GM12875 (cell line): ENCODE measurements at regions not wholly inside any gene's neighbourhood (a gene's known extent, or its start where the extent isn't known, plus 50 kb on each side); places are given as distances from the start of the nearest gene placed in this dataset.

Experiments used
- H3K4me3 ChIP-seq: one replicate; pipeline ENCODE4 v1.5.1; 2011; ENCODE audit warnings: low read depth, low read length, control low read depth
- TF ChIP-seq, protein P1 (sequence below): IDR thresholded peaks from 2 replicates; pipeline ENCODE4 v1.5.1; 2011; ENCODE audit warnings: low read depth, mild to moderate bottlenecking, control low read depth, inconsistent platforms, low read length, moderate library complexity, borderline replicate concordance; ENCODE audit not compliant: insufficient read depth

DNA sequence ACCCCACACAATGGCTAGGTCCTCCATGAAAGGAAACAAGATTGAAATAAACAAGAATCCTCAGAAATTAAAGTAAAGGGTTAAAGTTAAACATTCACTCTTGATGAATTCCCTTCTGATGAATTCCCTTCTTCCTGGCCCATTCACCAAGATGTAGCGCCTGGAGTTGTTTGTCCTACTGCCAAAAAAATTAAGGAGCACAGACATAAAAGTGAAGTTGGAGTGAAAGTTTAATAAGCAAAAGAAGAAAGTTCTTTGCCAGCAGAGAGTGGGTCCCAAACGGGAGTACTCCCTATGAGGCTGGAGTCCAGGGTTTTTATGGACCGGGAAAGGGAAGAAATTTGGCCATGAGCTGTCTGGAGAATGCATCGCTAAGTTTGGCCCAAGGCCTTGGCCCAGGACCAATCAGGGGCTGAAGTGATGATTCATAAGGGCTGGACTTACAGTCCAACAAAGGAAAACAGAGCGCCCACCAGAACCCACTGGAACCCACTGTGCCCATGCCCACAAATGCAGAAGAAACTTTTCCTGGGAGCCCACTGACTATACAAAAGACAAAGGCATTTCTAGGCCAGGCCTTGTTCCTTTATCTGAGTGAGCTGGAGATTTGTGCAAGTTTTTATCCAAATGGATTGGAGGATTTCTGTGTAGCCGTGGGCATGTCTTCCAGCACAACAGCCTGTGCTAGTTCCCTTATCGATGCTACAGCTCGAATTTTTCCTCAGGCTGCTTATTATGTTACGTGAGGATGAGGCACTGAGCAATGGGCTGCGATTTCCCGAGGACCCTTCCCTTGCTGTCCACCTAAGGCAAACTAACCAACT lies 1561.6 kb downstream of the OTOL1 start:
- no peak overlapping the region for H3K4me3 ChIP-seq
- TF ChIP-seq, protein P1, sequence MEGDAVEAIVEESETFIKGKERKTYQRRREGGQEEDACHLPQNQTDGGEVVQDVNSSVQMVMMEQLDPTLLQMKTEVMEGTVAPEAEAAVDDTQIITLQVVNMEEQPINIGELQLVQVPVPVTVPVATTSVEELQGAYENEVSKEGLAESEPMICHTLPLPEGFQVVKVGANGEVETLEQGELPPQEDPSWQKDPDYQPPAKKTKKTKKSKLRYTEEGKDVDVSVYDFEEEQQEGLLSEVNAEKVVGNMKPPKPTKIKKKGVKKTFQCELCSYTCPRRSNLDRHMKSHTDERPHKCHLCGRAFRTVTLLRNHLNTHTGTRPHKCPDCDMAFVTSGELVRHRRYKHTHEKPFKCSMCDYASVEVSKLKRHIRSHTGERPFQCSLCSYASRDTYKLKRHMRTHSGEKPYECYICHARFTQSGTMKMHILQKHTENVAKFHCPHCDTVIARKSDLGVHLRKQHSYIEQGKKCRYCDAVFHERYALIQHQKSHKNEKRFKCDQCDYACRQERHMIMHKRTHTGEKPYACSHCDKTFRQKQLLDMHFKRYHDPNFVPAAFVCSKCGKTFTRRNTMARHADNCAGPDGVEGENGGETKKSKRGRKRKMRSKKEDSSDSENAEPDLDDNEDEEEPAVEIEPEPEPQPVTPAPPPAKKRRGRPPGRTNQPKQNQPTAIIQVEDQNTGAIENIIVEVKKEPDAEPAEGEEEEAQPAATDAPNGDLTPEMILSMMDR: no peak

DNA sequence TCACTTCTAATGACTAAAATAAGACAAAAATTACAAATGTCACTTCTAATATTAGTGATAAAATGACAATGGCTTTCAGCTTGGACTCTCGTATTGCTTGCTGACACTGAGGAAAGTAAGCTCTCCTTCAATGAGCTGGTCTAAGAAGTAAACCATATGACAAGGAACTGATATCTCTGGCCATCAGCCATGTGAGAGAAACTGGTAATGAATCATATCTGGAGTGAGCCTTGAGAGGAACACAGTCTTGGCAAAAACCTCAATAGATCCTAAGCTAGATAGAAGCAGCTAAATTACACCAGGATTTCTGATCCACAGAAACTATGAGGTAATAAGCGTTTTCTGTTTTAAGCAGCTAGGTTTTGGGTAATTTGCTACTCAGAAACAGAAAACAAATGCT lies 1575.1 kb downstream of the OTOL1 start:
- TF ChIP-seq, protein P1: no peak

More for the DNA sequence above, 1575.1 kb downstream of the OTOL1 start:
- no peak overlapping the region for H3K4me3 ChIP-seq
